GM10266 (cell line): ENCODE measurements at regions not wholly inside any gene's neighbourhood (a gene's known extent, or its start where the extent isn't known, plus 50 kb on each side); places are given as distances from the start of the nearest gene placed in this dataset.

ENCODE experiments used
- DNase-seq: peaks from one replicate; pipeline ENCODE4 v3.0.0; 2012; ENCODE audit errors: extremely low spot score
- TF ChIP-seq, protein P1 (sequence below): IDR thresholded peaks from 2 replicates; pipeline ENCODE4 v1.5.1; 2012; ENCODE audit warnings: mild to moderate bottlenecking, low read depth; ENCODE audit not compliant: control insufficient read depth, insufficient read depth; ENCODE audit errors: missing control alignments

GRCh38 chr13:73832128-73832588 is 302.0 kb downstream of the KLF12 start:
- no peak for DNase-seq
- TF ChIP-seq, protein P1, sequence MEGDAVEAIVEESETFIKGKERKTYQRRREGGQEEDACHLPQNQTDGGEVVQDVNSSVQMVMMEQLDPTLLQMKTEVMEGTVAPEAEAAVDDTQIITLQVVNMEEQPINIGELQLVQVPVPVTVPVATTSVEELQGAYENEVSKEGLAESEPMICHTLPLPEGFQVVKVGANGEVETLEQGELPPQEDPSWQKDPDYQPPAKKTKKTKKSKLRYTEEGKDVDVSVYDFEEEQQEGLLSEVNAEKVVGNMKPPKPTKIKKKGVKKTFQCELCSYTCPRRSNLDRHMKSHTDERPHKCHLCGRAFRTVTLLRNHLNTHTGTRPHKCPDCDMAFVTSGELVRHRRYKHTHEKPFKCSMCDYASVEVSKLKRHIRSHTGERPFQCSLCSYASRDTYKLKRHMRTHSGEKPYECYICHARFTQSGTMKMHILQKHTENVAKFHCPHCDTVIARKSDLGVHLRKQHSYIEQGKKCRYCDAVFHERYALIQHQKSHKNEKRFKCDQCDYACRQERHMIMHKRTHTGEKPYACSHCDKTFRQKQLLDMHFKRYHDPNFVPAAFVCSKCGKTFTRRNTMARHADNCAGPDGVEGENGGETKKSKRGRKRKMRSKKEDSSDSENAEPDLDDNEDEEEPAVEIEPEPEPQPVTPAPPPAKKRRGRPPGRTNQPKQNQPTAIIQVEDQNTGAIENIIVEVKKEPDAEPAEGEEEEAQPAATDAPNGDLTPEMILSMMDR: no peak

DNA sequence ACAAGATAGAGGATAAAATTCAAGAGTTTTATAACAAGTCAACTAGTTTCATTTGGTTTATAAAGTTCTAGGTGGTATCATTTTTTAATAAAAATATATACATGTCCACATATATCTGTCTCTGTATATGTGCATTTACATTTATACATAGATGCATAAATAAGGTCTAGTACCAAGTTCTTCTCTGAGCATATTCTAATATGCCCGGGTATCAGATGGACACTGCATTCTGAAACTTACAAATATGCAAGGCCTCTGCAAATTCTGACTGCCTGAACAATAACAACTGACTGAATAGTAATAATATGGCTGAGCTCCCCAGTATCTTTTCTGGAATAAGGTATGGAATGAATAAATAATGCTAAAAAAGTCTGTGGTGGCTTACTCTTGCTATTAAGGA is 304.8 kb downstream of the KLF12 start:
- TF ChIP-seq, protein P1: no peak
- DNase-seq: no peak

- DNase-seq: no peak
- TF ChIP-seq, protein P1: no peak
Observed at GRCh38 chr13:73828811-73829210, 305.4 kb downstream of the KLF12 start.

GRCh38 chr13:73827434-73827833 is 306.8 kb downstream of the KLF12 start:
- no peak for DNase-seq
- TF ChIP-seq, protein P1: no peak

DNA sequence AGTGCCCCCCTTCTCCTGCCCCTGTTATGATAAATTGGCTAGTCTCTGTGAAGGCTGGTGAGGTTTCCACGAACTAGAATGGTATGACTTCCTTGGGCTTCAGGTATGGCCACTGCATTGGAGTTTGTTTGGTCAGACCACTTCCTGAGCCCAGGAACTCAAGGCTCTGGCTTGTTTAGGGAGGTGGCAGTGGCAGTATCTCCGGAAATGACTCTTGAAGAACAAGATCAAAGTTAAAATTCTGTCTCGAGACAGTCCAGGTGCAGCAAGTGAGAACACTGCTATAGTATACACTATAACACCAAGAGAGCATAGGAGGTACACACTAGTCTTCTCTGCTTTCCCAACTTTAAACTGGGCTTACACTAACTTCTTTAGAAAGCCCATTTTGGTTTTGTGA is 309.1 kb downstream of the KLF12 start:
- TF ChIP-seq, protein P1: no peak
- DNase-seq: no peak

- TF ChIP-seq, protein P1: no peak
- DNase-seq: no peak
Observed at GRCh38 chr13:73822668-73823592, 311.3 kb downstream of the KLF12 start.

DNA sequence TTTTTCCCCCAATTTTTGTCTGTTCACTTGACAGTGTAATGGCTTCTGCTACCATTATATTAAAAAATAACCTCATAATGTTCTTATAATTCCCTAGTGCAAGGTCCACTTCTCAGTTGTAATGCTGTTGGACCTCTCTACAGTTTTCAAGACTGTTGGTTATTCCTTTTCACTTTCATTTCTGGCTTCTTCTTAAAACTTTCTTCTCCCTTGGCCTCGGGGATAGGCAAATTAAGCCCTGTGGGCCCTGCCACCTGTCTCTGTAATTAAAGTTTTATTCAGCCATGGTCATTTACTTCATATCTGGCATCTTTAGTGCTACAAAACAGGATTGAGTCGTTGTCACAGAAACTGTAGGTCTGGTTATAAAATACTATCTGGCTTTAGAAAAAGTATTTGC is 313.5 kb downstream of the KLF12 start:
- TF ChIP-seq, protein P1: no peak
- no peak for DNase-seq
